SW480 (cell line): ENCODE measurements at regions not wholly inside any gene's neighbourhood (a gene's known extent, or its start where the extent isn't known, plus 50 kb on each side); places are given as distances from the start of the nearest gene placed in this dataset.

Source experiments
- DNase-seq: peaks from one replicate; pipeline ENCODE4 v3.0.0-alpha.2; 2016; ENCODE audit warnings: low spot score

DNA sequence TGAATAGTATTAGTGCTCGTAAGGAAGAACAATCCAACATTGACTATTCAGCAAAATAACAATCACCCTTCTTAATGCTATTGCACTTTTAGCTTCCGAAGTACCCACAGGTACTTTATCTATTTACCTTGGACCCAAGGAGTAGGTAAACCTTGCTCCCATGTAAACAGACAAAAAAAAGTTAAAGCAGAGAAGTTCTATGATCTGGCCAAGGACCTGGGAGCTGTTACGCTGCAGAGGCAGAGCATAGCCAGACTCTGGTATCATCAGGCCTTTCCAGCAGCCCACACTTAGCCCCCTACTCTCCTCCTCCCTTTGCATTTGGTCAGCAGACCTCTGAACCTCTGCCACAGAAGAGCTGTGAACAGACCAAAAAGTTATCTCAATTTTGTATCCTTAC, 130.3 kb upstream of the TPM1 start:
- DNase-seq = no peak

DNA sequence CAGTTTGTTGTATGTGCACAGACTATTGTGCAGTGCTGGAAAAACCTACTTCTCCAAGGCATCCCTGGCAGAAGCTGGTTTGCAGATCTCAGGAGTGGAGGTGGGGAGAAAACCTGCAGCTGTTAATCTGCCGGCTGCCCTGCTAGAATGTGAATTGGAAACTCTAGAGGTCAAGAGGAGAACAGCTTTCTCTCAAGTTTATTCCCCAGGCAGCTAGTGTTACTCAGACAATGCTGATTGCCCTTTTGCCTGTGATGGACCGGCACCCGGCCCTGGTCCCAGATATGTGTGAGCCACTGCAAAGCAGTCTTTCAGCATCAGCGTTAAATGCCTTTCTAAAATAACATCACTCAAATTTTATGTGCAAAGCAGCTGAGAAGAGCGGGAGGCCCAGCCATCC, 129.7 kb upstream of the TPM1 start:
- no peak for DNase-seq

GRCh38 chr15:62913246-62913645, 129.3 kb upstream of the TPM1 start:
- DNase-seq = no peak

- DNase-seq = no peak
These were observed 128.0 kb upstream of the TPM1 start for GRCh38 chr15:62914461-62915079.

GRCh38 chr15:62920682-62921502, 121.7 kb upstream of the TPM1 start:
- no peak for DNase-seq

- no peak for DNase-seq
These were observed 120.0 kb upstream of the TPM1 start for GRCh38 chr15:62922514-62922913.

DNA sequence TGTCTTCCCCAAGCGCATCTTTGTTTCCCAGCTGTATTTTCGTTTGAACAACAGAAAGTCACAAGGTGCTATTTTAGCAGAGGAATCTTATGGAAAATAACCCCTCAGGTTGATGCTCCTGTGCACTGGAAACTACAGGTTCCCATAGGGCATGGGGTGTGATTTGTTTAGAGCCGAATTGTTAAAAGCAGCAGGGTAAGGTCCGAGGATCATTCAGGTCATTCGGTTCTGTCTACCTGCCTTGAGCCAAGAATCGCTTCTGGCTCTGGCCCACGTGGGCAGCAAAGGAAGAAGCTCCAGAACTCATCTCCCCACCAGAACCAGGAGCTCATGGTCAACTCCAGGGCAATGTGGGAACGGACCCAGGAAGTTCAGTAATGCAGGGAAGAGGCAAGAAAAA, 116.7 kb upstream of the TPM1 start:
- DNase-seq = no peak

- no peak for DNase-seq
These were observed 115.4 kb upstream of the TPM1 start for GRCh38 chr15:62927196-62927595.

GRCh38 chr15:62927836-62928235, 114.7 kb upstream of the TPM1 start:
- no peak for DNase-seq

DNA sequence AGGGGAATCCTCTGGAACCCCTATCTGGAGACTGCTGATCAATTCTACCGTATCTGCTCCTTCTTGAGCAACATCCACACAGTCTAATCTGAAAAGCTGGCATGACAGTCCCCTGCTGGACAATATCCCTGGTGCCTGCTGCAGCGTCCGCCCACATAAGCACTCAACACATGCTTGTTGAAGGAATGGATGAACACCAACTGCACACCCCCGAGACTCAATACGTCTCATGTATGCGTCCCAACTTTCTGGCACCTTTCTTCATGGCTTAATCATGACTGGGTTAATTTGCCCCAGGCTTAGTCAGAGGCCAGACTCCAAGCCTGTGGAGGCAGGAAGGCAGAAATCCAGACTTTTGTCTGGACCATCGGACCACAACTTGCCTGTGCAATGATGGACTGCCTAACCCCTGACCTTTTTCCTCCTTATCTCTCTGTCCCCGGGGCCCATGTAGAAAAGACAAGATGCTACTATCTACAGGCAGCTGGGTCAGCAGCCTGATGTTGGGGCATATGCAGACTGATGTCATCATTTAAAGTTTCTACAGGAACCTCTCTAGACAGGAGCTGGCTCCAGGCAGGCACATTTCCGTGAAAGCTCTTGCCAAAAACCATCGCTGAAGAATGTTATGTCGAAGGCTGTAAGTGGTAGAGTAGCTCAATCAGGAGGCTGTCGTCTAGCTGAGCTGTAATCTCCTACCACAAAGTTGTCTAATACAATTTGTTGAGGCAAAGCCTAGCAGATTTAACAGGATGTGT, 114.1 kb upstream of the TPM1 start:
- DNase-seq = peak; percentile 2

DNA sequence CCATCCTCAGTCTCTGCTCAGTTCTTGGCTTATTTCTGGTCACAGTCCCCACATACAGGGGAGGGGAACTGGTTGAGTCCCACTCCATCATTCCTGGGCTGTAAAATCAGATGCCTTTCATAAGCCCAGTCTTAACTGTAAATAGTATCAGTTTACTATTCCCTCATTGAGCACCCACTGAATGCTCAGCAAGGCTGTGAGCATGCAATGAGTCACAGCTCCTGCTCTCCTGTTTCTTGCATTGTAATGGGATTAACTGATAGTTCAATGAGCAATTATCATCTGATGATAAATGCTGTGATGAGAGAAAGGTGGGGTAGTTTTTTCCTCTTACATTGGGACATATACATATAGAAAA, 113.6 kb upstream of the TPM1 start:
- DNase-seq = no peak

- no peak for DNase-seq
These were observed 110.9 kb upstream of the TPM1 start for GRCh38 chr15:62931650-62932049.

- DNase-seq = no peak
These were observed 110.1 kb upstream of the TPM1 start for GRCh38 chr15:62932436-62932835.

DNA sequence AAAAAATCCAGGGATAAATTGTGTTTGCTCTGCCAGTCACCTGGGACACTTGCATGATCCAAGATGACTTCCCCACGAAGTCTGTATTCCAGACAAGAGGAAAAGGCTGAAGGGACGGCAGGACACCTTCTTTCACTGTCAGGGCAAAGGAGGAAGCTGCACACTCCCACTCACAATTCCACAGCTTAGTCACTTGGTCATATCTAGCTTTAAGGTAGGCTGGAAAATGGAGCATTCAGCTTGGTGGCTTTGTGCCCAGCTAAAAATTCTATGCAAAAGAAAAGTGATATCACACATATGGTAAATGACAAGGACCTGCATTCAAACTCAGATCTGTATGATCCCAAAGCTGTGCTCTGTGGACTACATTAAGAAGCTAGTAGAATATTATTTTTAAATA, 109.2 kb upstream of the TPM1 start:
- DNase-seq = no peak

GRCh38 chr15:62934236-62934971, 108.1 kb upstream of the TPM1 start:
- DNase-seq = no peak

DNA sequence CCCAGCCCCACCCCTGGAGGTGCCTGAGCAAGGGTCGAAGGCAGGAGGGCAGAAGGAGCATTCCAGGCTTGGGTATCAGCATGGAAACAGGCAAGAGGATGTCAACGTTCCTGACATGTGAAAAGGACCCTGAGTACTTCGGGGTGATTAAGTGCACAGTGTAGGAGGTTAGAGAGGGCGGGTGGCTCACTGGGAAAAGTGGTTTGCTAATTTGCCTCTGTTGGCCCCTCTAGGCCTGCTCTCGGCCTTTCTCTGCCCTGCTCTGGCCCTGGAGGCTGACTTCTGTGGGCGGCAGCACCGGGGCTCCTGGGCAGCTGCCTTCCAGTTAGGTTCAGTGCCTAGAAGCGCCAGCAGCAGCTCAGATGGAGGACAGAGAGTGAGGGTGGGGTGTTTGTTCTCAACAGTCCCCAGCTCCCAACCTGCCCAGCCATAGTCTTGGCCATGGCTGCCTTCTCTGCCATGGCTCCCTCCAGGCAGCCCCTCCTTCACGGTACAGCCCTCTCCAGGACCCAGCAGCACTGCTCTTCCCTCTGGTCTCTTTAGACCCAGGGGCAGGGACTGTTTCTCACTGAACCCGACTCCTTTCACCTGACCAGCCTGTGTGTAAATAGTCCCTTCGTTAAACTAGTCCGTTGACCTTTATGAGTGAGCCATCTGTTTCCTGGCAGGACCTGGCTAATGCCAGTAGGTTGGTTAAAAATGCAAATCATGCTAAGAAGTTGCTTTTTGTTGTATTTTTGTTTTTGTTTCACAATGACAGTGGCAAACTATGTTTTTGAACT, 107.1 kb upstream of the TPM1 start:
- no peak for DNase-seq

DNA sequence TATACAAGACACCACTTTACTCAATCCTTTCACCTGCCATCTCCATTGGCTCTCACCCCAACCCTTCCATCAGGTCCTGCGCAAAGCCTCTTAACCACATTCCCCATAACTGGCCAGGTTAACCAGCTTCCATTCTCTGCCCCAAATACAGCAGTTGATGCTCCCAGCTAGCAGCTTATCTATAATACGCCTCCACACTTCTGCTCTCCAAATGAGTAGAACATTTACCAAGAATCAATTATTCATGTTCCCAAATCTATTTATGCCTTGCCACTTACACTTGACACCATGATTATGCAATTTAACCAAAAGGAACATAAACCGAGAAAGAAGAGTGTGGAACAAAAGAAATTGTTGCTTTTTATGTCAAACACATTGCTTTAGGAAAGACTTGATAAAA, 103.7 kb upstream of the TPM1 start:
- no peak for DNase-seq

GRCh38 chr15:62940093-62940754, 102.3 kb upstream of the TPM1 start:
- no peak for DNase-seq

- DNase-seq = peak; percentile 2
These were observed 101.7 kb upstream of the TPM1 start for GRCh38 chr15:62940755-62941361.

- DNase-seq = no peak
These were observed 100.8 kb upstream of the TPM1 start for GRCh38 chr15:62941699-62942098.

- DNase-seq = no peak
These were observed 100.1 kb upstream of the TPM1 start for GRCh38 chr15:62942428-62942827.
